ENCODE measurements at regions not wholly inside any gene's neighbourhood (a gene's known extent, or its start where the extent isn't known, plus 50 kb on each side); places are given as distances from the start of the nearest gene placed in this dataset.

GRCh38 chr6:109243863-109244825 is 138.1 kb downstream of the CD164 start:
- WGBS (ENCODE audit: insufficient coverage) = 81% methylated on average over 5 of the region's 7 CpGs
- no peaks in the 10 kb centered on the region for H3K9me3 ChIP-seq (ENCODE audit: control insufficient read depth, insufficient read depth, low read length)
- no peak overlapping the region for H3K4me3 ChIP-seq (ENCODE audit: low read depth, low read length)
- no peaks in the 10 kb centered on the region for H3K27me3 ChIP-seq (ENCODE audit: control insufficient read depth, insufficient read depth, low read length)
- DNase-seq (ENCODE audit: low read depth in 4 of 6, low spot score in 6 of 6) = no peak
- no peaks in the 10 kb centered on the region for H3K36me3 ChIP-seq (ENCODE audit: control insufficient read depth, insufficient read depth, low read length)
- H3K27ac ChIP-seq (ENCODE audit: low read depth, low read length) = no peak overlapping the region
- peaks cover 5% of the 10 kb centered on the region for H3K4me1 ChIP-seq (ENCODE audit: control insufficient read depth, insufficient read depth, low read length)

- DNase-seq (ENCODE audit: low read depth in 4 of 6, low spot score in 6 of 6) = no peak
- 80% methylated on average over 1 of the region's 3 CpGs for WGBS (ENCODE audit: insufficient coverage)
- Histone ChIP-seq H3K4me1 (ENCODE audit: control insufficient read depth, insufficient read depth, low read length) (peaks cover 5% of the 10 kb centered on the region), H3K9me3 (ENCODE audit: control insufficient read depth, insufficient read depth, low read length) (no peaks in the 10 kb centered on the region), H3K27ac (ENCODE audit: low read depth, low read length) (no peak overlapping the region), H3K4me3 (ENCODE audit: low read depth, low read length) (no peak overlapping the region), H3K27me3 (ENCODE audit: control insufficient read depth, insufficient read depth, low read length) (no peaks in the 10 kb centered on the region), H3K36me3 (ENCODE audit: control insufficient read depth, insufficient read depth, low read length) (no peaks in the 10 kb centered on the region)
These were observed 139.3 kb downstream of the CD164 start for GRCh38 chr6:109242925-109243324.

GRCh38 chr6:109242029-109242428 is 140.2 kb downstream of the CD164 start:
- DNase-seq (ENCODE audit: low read depth in 4 of 6, low spot score in 6 of 6) = no peak
- Histone ChIP-seq H3K4me1 (ENCODE audit: control insufficient read depth, insufficient read depth, low read length) (peaks cover 5% of the 10 kb centered on the region), H3K36me3 (ENCODE audit: control insufficient read depth, insufficient read depth, low read length) (no peaks in the 10 kb centered on the region), H3K9me3 (ENCODE audit: control insufficient read depth, insufficient read depth, low read length) (no peaks in the 10 kb centered on the region), H3K4me3 (ENCODE audit: low read depth, low read length) (no peak overlapping the region), H3K27ac (ENCODE audit: low read depth, low read length) (no peak overlapping the region), H3K27me3 (ENCODE audit: control insufficient read depth, insufficient read depth, low read length) (no peaks in the 10 kb centered on the region)
- WGBS (ENCODE audit: insufficient coverage) = no CpG with 5 or more reads among the region's 2 CpGs

GRCh38 chr6:109241199-109241598 is 141.1 kb downstream of the CD164 start:
- H3K9me3 ChIP-seq (ENCODE audit: control insufficient read depth, insufficient read depth, low read length) = no peaks in the 10 kb centered on the region
- H3K27ac ChIP-seq (ENCODE audit: low read depth, low read length) = no peak overlapping the region
- H3K4me1 ChIP-seq (ENCODE audit: control insufficient read depth, insufficient read depth, low read length) = peaks cover 5% of the 10 kb centered on the region
- H3K36me3 ChIP-seq (ENCODE audit: control insufficient read depth, insufficient read depth, low read length) = no peaks in the 10 kb centered on the region
- DNase-seq (ENCODE audit: low read depth in 4 of 6, low spot score in 6 of 6) = no peak
- 83% methylated on average over 1 of the region's 2 CpGs for WGBS (ENCODE audit: insufficient coverage)
- H3K4me3 ChIP-seq (ENCODE audit: low read depth, low read length) = no peak overlapping the region
- H3K27me3 ChIP-seq (ENCODE audit: control insufficient read depth, insufficient read depth, low read length) = no peaks in the 10 kb centered on the region

GRCh38 chr6:109240370-109241084 is 141.7 kb downstream of the CD164 start:
- WGBS (ENCODE audit: insufficient coverage) = 57% methylated on average over 6 of the region's 7 CpGs
- H3K4me1 ChIP-seq (ENCODE audit: control insufficient read depth, insufficient read depth, low read length) = peaks cover 5% of the 10 kb centered on the region
- DNase-seq (ENCODE audit: low read depth in 4 of 6, low spot score in 6 of 6) = peak in 1 of 6 donors; percentile 9
- H3K4me3 ChIP-seq (ENCODE audit: low read depth, low read length) = no peak overlapping the region
- H3K9me3 ChIP-seq (ENCODE audit: control insufficient read depth, insufficient read depth, low read length) = no peaks in the 10 kb centered on the region
- no peak overlapping the region for H3K27ac ChIP-seq (ENCODE audit: low read depth, low read length)
- no peaks in the 10 kb centered on the region for H3K36me3 ChIP-seq (ENCODE audit: control insufficient read depth, insufficient read depth, low read length)
- H3K27me3 ChIP-seq (ENCODE audit: control insufficient read depth, insufficient read depth, low read length) = no peaks in the 10 kb centered on the region

- H3K27ac ChIP-seq (ENCODE audit: low read depth, low read length) = peak overlapping the region; percentile 0
- no peaks in the 10 kb centered on the region for H3K27me3 ChIP-seq (ENCODE audit: control insufficient read depth, insufficient read depth, low read length)
- WGBS (ENCODE audit: insufficient coverage) = 63% methylated on average over 6 of the region's 9 CpGs
- DNase-seq (ENCODE audit: low read depth in 4 of 6, low spot score in 6 of 6) = peak in 1 of 6 donors; percentile 23
- peaks cover 5% of the 10 kb centered on the region for H3K4me1 ChIP-seq (ENCODE audit: control insufficient read depth, insufficient read depth, low read length)
- H3K36me3 ChIP-seq (ENCODE audit: control insufficient read depth, insufficient read depth, low read length) = no peaks in the 10 kb centered on the region
- no peaks in the 10 kb centered on the region for H3K9me3 ChIP-seq (ENCODE audit: control insufficient read depth, insufficient read depth, low read length)
- no peak overlapping the region for H3K4me3 ChIP-seq (ENCODE audit: low read depth, low read length)
These were observed 142.5 kb downstream of the CD164 start for GRCh38 chr6:109239651-109240321.

- WGBS (ENCODE audit: insufficient coverage) = 78% methylated on average over 2 of the region's 2 CpGs
- no peaks in the 10 kb centered on the region for H3K9me3 ChIP-seq (ENCODE audit: control insufficient read depth, insufficient read depth, low read length)
- no peaks in the 10 kb centered on the region for H3K36me3 ChIP-seq (ENCODE audit: control insufficient read depth, insufficient read depth, low read length)
- no peak for DNase-seq (ENCODE audit: low read depth in 4 of 6, low spot score in 6 of 6)
- peaks cover 5% of the 10 kb centered on the region for H3K4me1 ChIP-seq (ENCODE audit: control insufficient read depth, insufficient read depth, low read length)
- H3K27ac ChIP-seq (ENCODE audit: low read depth, low read length) = peak overlapping the region; percentile 27
- no peaks in the 10 kb centered on the region for H3K27me3 ChIP-seq (ENCODE audit: control insufficient read depth, insufficient read depth, low read length)
- H3K4me3 ChIP-seq (ENCODE audit: low read depth, low read length) = no peak overlapping the region
These were observed 143.1 kb downstream of the CD164 start for GRCh38 chr6:109239160-109239559.

- WGBS (ENCODE audit: insufficient coverage) = 100% methylated on average over 2 of the region's 3 CpGs
- Histone ChIP-seq H3K36me3 (ENCODE audit: control insufficient read depth, insufficient read depth, low read length) (no peaks in the 10 kb centered on the region), H3K9me3 (ENCODE audit: control insufficient read depth, insufficient read depth, low read length) (no peaks in the 10 kb centered on the region), H3K4me1 (ENCODE audit: control insufficient read depth, insufficient read depth, low read length) (peaks cover 5% of the 10 kb centered on the region), H3K4me3 (ENCODE audit: low read depth, low read length) (no peak overlapping the region), H3K27ac (ENCODE audit: low read depth, low read length) (no peak overlapping the region), H3K27me3 (ENCODE audit: control insufficient read depth, insufficient read depth, low read length) (no peaks in the 10 kb centered on the region)
- DNase-seq (ENCODE audit: low read depth in 4 of 6, low spot score in 6 of 6) = no peak
These were observed 143.1 kb downstream of the CEP57L1 start for GRCh38 chr6:109238396-109238795.

GRCh38 chr6:109237986-109238329 is 142.7 kb downstream of the CEP57L1 start:
- no peak overlapping the region for H3K27ac ChIP-seq (ENCODE audit: low read depth, low read length)
- no peaks in the 10 kb centered on the region for H3K36me3 ChIP-seq (ENCODE audit: control insufficient read depth, insufficient read depth, low read length)
- no peak overlapping the region for H3K4me3 ChIP-seq (ENCODE audit: low read depth, low read length)
- peaks cover 5% of the 10 kb centered on the region for H3K4me1 ChIP-seq (ENCODE audit: control insufficient read depth, insufficient read depth, low read length)
- no peak for DNase-seq (ENCODE audit: low read depth in 4 of 6, low spot score in 6 of 6)
- H3K27me3 ChIP-seq (ENCODE audit: control insufficient read depth, insufficient read depth, low read length) = no peaks in the 10 kb centered on the region
- H3K9me3 ChIP-seq (ENCODE audit: control insufficient read depth, insufficient read depth, low read length) = no peaks in the 10 kb centered on the region
- 93% methylated on average over 9 of the region's 11 CpGs for WGBS (ENCODE audit: insufficient coverage)
